ENCODE measurements at regions not wholly inside any gene's neighbourhood (a gene's known extent, or its start where the extent isn't known, plus 50 kb on each side); places are given as distances from the start of the nearest gene placed in this dataset.

DNA sequence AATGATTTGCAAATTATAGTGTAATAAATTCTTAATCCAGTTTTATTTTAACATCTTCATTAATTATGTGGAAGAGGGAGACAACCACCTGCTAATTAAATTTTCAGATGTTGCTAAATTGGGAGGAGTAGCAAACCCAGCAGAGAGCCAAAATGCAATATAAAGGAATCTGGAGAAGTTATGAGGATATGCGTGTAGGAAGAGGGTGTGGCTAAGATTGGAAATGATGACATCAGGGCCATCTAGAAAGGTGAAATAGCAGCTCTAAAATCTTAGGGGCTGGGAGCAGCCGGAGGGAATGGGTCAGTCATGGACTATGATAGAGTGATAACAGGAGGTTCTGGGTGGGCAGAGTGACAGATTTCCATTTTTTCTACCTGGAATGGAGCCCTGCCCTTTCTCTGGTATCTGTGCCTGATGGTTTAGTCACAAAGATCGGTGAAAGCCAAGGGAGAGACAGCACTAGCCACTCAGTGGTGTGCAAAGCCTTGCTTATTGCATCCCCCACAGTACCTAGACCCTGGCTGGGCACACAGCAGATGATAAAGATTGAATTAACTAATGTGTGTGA lies 379.2 kb upstream of the CELF4 start:
- intact Hi-C loops (cut with DNase I; ENCODE audit: low total_unique reads), result no loop called here
- TF ChIP-seq, protein P1, sequence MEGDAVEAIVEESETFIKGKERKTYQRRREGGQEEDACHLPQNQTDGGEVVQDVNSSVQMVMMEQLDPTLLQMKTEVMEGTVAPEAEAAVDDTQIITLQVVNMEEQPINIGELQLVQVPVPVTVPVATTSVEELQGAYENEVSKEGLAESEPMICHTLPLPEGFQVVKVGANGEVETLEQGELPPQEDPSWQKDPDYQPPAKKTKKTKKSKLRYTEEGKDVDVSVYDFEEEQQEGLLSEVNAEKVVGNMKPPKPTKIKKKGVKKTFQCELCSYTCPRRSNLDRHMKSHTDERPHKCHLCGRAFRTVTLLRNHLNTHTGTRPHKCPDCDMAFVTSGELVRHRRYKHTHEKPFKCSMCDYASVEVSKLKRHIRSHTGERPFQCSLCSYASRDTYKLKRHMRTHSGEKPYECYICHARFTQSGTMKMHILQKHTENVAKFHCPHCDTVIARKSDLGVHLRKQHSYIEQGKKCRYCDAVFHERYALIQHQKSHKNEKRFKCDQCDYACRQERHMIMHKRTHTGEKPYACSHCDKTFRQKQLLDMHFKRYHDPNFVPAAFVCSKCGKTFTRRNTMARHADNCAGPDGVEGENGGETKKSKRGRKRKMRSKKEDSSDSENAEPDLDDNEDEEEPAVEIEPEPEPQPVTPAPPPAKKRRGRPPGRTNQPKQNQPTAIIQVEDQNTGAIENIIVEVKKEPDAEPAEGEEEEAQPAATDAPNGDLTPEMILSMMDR (IDR thresholded peaks at IDR 0.05), result no peak
- TF ChIP-seq POLR2AphosphoS5 (IDR thresholded peaks at IDR 0.05) (no peak), POLR2A (IDR thresholded peaks at IDR 0.05) (no peak)

DNA sequence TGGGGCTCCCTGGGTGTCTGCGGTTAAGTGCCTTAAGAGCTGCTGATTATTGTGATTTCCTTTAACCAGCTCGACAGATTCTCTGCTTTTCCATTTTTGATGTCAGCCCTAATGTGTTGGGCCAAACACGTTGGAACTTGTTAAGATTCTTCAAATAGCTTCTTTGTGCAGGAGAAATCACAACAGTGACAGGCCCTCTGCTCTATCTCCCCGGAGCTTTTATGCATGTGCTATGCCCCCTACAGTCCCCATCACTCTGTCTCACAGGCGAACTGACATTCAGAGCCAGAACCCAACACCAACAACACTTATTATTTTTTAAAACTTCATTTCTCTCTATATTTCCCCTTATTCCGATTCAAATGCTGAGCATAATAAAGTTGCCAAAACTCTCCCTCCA lies 371.7 kb upstream of the CELF4 start:
- Histone ChIP-seq H3K27me3 (no peaks in the 10 kb centered on the region), H3K36me3 (no peaks in the 10 kb centered on the region), H3K9me3 (no peaks in the 10 kb centered on the region), H3K4me3 (no peak overlapping the region), H3K27ac (no peak overlapping the region), H3K4me1 (no peaks in the 10 kb centered on the region)
- TF ChIP-seq POLR2AphosphoS5 (IDR thresholded peaks at IDR 0.05) (no peak), POLR2A (IDR thresholded peaks at IDR 0.05) (no peak)
- TF ChIP-seq, protein P1 (IDR thresholded peaks at IDR 0.05), result no peak
- intact Hi-C loops (cut with DNase I; ENCODE audit: low total_unique reads), result no loop called here
- DNase-seq (ENCODE audit: low spot score in 2 of 2), result no peak

More for the DNA sequence above, 379.2 kb upstream of the CELF4 start:
- Histone ChIP-seq H3K27ac (no peak overlapping the region), H3K27me3 (no peaks in the 10 kb centered on the region), H3K4me1 (no peaks in the 10 kb centered on the region), H3K4me3 (no peak overlapping the region), H3K9me3 (peaks cover 0 to 5% of the 10 kb centered on the region in 2 donors), H3K36me3 (no peaks in the 10 kb centered on the region)
- no peak for DNase-seq (ENCODE audit: low spot score in 2 of 2)

DNA sequence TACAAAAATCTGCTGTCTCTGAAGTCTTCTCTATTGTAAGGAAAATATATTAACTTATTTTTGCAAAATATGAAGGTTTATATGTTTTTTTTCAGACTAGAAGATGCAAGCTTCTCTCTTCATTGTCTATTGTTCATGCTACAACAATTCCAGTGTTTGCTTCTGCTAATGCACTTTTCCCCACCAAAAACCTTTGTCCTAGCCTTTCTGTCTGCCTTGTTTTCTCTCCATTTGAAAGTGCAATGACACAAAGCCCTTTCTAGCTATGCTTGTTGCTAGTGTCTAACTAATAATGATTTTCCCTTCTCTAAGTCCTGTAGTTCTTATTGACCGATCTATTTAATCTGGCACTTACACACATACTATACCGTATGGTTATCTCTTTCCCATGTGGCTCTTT lies 369.5 kb upstream of the CELF4 start:
- no peaks in the 10 kb centered on the region for H3K9me3 ChIP-seq
- intact Hi-C loops (cut with DNase I; ENCODE audit: low total_unique reads), result no loop called here
- no peak for TF ChIP-seq POLR2A (IDR thresholded peaks at IDR 0.05)
- TF ChIP-seq, protein P1 (IDR thresholded peaks at IDR 0.05), result no peak
- no peak for TF ChIP-seq POLR2AphosphoS5 (IDR thresholded peaks at IDR 0.05)
- no peaks in the 10 kb centered on the region for H3K36me3 ChIP-seq
- no peaks in the 10 kb centered on the region for H3K4me1 ChIP-seq
- DNase-seq (ENCODE audit: low spot score in 2 of 2), result no peak
- H3K27me3 ChIP-seq, result no peaks in the 10 kb centered on the region
- H3K27ac ChIP-seq, result no peak overlapping the region
- no peak overlapping the region for H3K4me3 ChIP-seq

DNA sequence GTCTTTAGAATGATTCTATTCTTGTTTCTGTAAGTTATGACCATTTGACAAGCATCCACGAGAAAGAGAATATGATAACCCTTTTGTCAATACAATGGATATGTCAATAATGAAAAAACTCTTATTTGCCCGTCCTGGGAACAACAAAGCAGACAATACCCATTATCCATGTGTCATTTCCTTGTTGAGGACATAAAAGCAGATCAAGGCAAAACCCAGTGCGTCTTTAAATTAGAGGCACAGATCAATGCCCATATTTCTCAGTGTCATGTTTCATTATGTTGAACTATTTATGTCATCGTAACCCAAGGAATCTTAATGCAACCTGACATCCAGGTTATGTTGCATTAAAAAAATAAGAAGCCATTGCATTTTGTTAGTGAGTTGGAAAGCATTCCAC lies 365.0 kb upstream of the CELF4 start:
- H3K9me3 ChIP-seq, result no peaks in the 10 kb centered on the region
- no peak for DNase-seq (ENCODE audit: low spot score in 2 of 2)
- H3K27ac ChIP-seq, result no peak overlapping the region
- H3K4me1 ChIP-seq, result no peaks in the 10 kb centered on the region
- intact Hi-C loops (cut with DNase I; ENCODE audit: low total_unique reads), result no loop called here
- no peaks in the 10 kb centered on the region for H3K36me3 ChIP-seq
- no peak overlapping the region for H3K4me3 ChIP-seq
- H3K27me3 ChIP-seq, result no peaks in the 10 kb centered on the region
- TF ChIP-seq, protein P1 (IDR thresholded peaks at IDR 0.05), result no peak

DNA sequence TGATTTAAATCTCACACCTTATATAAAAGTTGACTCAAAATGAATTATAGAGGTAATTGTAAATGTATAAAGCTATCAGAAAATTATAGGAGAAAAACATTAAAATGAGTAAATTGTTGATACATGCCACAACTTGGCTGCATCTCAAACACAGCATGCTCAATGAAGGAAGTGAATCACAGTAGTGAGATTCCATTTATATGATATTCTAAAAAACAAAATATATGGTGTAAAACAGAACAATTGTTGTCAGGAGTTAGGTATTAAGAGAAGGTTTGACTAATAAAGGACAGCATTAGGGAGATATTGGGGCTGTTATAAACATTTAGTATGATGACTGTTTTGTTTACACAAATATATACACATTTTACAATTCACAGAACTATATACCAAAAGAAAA lies 356.6 kb upstream of the CELF4 start:
- DNase-seq (ENCODE audit: low spot score in 2 of 2), result no peak
- Histone ChIP-seq H3K36me3 (no peaks in the 10 kb centered on the region), H3K9me3 (no peaks in the 10 kb centered on the region), H3K27ac (no peak overlapping the region), H3K4me1 (no peaks in the 10 kb centered on the region), H3K4me3 (no peak overlapping the region), H3K27me3 (no peaks in the 10 kb centered on the region)
- intact Hi-C loops (cut with DNase I; ENCODE audit: low total_unique reads), result no loop called here
- no peak for TF ChIP-seq POLR2A (IDR thresholded peaks at IDR 0.05)
- no peak for TF ChIP-seq POLR2AphosphoS5 (IDR thresholded peaks at IDR 0.05)
- TF ChIP-seq, protein P1 (IDR thresholded peaks at IDR 0.05), result no peak
